ENCODE measurements at regions not wholly inside any gene's neighbourhood (a gene's known extent, or its start where the extent isn't known, plus 50 kb on each side); places are given as distances from the start of the nearest gene placed in this dataset.
"Not testable (repeated sequence)": the region's sequence is repeated elsewhere in the genome, so short reads cannot be mapped to it uniquely, and the experiment has no call there.

- DNase-seq, result no peak
Measured at GRCh38 chr7:81210137-81211064, 291.6 kb upstream of the SEMA3C start.

DNA sequence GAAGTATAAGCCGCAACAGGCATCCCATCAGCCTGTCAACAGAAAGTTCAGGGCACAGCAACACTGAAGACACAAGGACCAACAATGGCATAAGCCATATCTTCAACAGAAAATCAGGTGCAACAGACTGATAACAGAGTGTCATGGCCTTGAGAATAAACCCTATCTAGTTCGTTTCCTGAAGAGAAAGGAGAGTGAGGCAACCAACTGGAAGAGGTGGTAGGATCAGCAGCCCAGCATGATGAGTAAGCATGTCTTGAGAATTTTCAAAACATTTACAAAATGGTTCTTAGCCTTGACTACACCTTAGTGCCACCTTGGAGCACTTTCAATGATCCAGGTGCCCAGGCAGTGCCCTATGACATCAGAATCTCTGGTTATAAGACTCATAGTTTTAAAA is 290.2 kb upstream of the SEMA3C start:
- DNase-seq, result no peak

GRCh38 chr7:81207801-81208200 is 288.9 kb upstream of the SEMA3C start:
- DNase-seq, result no peak

DNA sequence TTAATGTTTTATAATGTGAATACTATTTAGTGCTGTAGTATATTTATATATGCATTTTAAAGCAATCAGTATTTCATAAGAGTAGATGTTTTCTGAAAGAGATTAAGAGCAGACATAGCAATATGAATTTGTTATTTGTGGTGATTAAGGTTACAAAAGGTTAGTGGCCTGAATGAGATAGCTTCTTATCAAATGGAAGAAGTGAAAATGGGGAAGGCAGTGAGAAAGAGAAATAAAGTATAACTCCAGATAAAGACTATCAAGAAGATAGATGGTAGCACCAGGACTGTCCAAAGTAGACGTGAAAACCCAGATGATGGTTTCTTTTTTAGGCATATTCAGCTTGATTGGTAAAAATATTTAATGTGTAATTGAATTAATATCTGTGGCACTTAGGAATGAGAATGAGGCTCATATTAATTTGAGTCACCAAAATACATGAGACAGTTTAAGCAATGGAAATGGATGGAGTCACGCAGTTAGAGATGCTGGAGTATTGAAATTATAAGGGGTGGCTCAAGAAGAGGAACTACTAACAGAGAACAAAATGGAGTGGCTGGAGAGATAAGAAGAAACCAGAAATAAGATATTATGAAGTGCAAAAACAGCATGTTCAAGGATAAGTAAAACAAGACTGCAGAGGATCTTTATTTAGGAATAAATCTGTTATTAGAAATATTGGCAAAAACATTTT is 288.0 kb upstream of the SEMA3C start:
- no peak for DNase-seq

DNA sequence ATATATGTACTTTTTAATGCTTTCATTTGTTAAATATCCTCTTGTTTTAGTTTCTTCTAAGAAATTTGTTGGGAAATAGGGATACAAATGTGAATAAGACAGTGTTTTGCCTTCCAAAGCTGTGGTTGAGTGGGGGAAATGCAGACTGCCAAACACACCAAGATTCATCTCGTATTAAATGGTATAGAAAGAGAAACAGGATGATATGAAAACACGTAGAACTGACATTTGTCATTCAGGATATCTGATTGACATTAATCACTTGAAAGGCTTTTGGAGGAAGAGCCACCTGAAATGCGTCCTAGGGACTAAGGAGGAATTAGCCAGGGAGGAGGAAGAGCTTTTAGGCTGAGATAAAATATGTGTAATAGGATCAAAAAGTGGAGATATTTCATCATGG is 287.4 kb upstream of the SEMA3C start:
- DNase-seq, result no peak

DNA sequence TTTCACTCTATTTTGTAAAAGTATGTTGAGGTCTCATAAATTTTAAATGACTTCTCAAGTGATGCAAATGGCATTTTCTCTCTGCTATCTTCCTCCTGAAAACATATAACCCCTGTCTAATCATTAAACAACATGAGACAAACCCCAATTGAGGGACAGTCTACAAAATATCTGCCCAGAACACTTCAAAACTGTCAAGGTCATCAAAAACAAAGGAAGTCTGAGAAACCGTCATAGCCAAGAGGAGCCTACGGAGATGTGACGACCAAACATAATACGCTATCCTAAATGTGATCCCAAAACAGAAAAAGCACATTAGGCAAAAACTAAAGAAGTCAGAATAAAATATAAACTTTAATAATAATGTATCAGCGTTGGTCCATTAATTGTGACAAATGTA is 282.3 kb upstream of the SEMA3C start:
- no peak for DNase-seq

- DNase-seq, result no peak
Measured at GRCh38 chr7:81198766-81199165, 279.9 kb upstream of the SEMA3C start.

- DNase-seq, result no peak
Measured at GRCh38 chr7:81197266-81197665, 278.4 kb upstream of the SEMA3C start.

- no peak for DNase-seq
Measured at GRCh38 chr7:81195033-81195432, 276.2 kb upstream of the SEMA3C start.

GRCh38 chr7:81190997-81191768 is 272.3 kb upstream of the SEMA3C start:
- no peak for DNase-seq

DNA sequence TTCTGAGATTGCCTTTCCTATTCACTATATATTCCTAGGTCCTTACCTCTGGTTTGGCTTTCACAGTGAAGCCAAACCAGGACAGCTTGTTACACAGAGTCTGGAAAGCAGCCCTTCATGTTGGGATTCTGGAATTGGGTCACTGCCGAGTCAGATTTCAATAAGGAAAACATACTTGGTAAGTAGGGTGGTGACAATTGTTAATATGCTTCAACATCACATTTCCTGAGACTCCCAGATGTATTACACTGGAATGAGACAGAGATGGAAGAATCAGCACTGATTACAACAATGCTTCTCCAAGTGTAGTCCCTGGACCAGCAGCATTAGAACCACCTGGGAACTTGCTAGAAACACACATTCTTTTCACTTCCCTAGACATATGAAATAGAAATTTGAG is 268.9 kb upstream of the SEMA3C start:
- no peak for DNase-seq

DNA sequence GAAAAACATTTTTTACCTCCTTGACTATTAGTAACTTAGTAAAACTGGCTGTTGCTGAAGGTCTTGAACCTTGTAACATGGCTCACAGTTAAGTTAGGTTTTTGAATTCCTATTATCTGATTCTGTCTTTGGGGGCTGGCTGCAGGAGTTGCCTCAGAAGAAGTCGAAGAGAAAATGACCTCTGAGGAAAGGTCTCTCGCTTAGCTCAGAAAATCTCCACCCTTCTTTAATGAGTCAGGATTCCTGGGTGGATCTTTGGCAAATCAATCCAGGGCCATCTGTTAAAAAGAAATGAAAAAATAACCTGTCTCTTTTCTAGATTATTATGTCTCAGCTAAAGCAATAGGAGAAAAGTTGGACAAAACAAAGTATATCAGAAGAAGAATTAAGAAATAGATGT is 267.8 kb upstream of the SEMA3C start:
- no peak for DNase-seq

GRCh38 chr7:81185072-81185471 is 266.2 kb upstream of the SEMA3C start:
- DNase-seq, result no peak

- DNase-seq, result no peak
Measured at GRCh38 chr7:81183326-81183725, 264.5 kb upstream of the SEMA3C start.

DNA sequence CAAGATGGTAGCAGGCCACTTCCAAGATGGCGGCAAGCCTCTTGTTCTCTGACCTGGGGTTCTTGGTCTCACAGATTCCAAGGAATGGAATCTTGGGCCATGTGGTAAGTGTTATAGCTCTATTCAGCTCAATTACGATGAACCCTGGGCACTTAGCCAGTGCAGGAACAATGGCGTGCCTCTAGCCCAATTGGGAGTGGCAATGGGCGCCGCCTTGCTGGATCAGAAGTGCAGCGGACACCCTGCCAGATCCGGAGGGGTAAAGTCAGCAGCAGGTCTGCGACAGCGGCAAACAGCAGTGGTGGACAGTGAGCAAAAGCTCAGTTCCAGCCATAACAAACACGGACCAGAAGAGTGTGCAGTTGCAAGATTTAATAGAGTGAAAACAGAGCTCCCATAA is 263.2 kb upstream of the SEMA3C start:
- DNase-seq, result not testable (repeated sequence)

DNA sequence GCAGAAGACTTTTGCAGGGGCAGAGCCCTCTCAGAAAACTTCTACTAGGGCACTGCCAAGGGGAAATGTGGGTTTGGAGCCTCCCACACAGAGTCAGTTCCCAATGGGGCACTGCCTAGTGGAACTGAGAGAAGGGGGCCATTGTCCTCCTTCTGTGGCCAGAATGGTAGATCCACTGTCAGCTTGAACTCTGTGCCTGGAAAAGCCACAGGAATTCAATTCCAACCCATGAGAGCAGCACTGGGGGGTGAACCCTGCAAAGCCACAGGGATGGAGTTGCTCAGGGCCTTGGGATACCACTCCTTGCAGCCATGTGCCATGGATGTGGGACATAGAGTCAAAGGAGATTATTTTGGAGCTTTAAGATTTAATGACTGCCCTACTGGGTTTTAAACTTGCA is 262.2 kb upstream of the SEMA3C start:
- DNase-seq, result no peak

DNA sequence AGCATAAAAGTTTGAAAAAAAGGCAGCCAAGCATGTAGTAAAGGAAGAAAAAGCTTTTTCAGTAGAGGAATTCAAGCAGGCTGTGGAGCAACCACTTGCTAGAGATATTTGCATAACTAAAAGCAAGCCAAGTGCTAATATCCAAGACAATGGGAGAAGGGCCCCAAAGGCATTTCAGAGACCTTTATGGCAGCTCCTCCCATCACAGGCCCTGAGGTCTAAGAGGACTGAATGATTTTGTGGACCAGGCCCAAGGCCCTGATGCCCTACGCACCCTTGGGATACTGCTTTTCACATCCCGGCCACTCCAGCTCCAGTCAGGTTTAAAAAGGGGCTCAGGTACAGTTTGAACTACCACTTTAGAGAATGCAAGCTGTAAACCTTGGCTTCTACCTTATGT is 261.7 kb upstream of the SEMA3C start:
- DNase-seq, result no peak

DNA sequence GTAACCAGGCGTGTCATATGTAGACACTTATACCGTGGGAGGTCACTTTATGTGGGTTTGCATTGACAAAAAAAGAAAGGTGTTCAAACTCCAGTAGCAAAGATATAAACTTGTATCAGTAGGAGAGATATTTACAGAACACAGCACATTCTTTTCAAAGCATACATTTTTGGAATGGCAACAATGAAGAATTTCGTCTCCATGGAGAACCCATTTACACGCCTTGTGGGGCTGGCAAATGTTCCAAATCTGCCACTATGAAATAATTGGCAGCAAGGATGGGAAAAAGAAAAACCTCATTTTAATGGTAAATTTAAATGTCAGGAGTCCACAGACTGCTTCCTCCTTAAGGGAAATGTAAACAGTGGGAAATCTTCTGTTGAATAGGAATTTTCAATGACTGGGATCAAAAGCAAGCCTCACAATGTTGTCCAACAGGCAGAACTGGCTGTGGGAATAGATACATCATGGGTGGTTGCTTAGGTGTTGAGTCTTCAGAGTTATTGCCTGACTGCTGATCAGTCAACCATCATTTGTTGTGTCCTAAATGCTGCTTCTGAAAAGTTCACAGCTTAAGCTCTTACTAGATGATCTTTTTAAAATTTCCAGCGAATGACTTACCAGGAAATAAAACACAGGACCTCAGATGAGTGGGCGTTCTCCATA is 256.6 kb upstream of the SEMA3C start:
- no peak for DNase-seq

DNA sequence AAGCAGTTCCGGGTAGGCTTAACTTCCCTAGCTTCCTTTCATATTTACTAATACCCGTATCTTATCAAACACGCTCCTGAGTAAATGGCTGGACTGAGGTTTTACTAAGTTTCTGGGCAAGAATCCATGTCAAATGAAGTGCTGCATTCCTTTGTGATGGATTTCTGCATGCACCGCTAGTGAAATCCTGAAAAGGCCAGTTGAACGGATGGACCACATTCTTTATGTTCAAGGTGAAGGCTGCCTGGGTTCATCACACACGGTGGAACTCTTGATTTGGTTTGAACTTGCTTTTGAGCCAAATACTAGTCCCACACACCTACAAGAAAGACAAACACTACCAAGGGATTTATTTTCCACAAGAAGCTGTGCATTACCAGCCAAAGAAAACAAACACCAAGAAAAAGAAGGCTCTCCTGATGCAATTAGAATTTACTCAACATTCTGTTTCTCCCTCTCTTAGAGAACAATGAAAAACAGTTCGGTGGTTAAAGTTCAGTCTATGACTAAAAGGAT is 255.0 kb upstream of the SEMA3C start:
- no peak for DNase-seq

- no peak for DNase-seq
Measured at GRCh38 chr7:81170291-81170690, 251.4 kb upstream of the SEMA3C start.

GRCh38 chr7:81167934-81168333 is 249.1 kb upstream of the SEMA3C start:
- DNase-seq, result no peak

DNA sequence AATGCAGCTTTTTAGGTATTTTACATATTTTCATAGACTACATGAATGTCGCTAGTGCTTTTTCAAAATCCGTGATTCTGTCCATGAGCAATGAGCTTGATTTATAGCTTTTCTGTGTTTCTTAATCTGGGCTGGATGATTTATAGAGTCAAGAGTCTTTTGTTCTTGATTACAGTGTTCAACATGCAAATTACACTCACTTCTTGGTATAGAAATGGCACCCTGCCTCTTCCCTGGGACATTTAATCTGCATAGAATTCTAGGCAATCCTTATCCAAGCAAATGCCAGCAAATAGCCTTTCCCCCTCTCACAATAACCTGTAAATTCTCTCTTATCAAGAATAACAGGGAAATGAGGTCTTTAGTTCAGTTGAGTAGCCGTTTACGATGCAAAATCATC is 246.2 kb upstream of the SEMA3C start:
- DNase-seq, result no peak
